ENCODE measurements at regions not wholly inside any gene's neighbourhood (a gene's known extent, or its start where the extent isn't known, plus 50 kb on each side); places are given as distances from the start of the nearest gene placed in this dataset.

DNA sequence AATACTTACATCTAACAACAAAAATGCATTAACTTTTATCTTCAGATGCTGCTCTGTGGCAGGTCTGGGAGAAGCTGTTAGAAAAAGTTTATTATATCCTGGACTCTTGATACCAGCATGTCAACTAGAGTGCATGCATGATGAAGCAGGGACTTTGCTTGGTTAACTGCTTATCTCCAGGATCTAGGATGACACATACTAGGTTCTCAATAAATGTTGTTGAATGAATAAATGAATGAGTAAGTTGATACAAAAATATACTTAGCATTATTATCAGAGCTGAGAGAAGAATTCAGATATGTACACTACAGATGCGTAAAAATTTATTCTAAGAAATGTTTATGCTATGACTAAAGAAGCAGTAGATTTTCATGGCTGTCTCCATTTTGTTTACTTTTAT is 304.3 kb downstream of the LTN1 start:
- no peaks in the 10 kb centered on the region for H3K36me3 Mint-ChIP-seq
- peaks cover 0 to 3% (median 0%) of the 10 kb centered on the region in 3 donors for H3K27me3 Mint-ChIP-seq (ENCODE audit: low read depth in 3 of 3)
- H3K27ac Mint-ChIP-seq = no peak overlapping the region
- no peaks in the 10 kb centered on the region for H3K79me2 ChIP-seq (ENCODE audit: insufficient read depth, low read length)
- no peaks in the 10 kb centered on the region for H3K9me3 ChIP-seq (replicated peaks in 1 of 2; ENCODE audit: control insufficient read depth in 1 of 2, insufficient read depth in 1 of 2, low read length in 2 of 2)
- H3K4me2 ChIP-seq (replicated peaks; ENCODE audit: extremely low read depth, low read length, poor library complexity, severe bottlenecking) = no peak overlapping the region
- no CpG with 5 or more reads among the region's 1 CpG for WGBS (ENCODE audit: insufficient coverage)
- no peak overlapping the region for H3K4me3 ChIP-seq (replicated peaks in 1 of 3; ENCODE audit: low read depth in 2 of 3, low read length in 3 of 3)
- H4K20me1 ChIP-seq (ENCODE audit: insufficient read depth, low read length) = no peaks in the 10 kb centered on the region
- H3K4me3 Mint-ChIP-seq = no peak overlapping the region
- intact Hi-C loops (cut with micrococcal nuclease) = no loop called here
- TF ChIP-seq, protein P1, sequence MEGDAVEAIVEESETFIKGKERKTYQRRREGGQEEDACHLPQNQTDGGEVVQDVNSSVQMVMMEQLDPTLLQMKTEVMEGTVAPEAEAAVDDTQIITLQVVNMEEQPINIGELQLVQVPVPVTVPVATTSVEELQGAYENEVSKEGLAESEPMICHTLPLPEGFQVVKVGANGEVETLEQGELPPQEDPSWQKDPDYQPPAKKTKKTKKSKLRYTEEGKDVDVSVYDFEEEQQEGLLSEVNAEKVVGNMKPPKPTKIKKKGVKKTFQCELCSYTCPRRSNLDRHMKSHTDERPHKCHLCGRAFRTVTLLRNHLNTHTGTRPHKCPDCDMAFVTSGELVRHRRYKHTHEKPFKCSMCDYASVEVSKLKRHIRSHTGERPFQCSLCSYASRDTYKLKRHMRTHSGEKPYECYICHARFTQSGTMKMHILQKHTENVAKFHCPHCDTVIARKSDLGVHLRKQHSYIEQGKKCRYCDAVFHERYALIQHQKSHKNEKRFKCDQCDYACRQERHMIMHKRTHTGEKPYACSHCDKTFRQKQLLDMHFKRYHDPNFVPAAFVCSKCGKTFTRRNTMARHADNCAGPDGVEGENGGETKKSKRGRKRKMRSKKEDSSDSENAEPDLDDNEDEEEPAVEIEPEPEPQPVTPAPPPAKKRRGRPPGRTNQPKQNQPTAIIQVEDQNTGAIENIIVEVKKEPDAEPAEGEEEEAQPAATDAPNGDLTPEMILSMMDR (IDR thresholded peaks at IDR 0.05) = no peak
- H3K4me1 Mint-ChIP-seq = no peaks in the 10 kb centered on the region
- no peak overlapping the region for H3K9ac ChIP-seq (ENCODE audit: insufficient read depth, low read length, poor library complexity, severe bottlenecking)
- H3K4me1 ChIP-seq (ENCODE audit: control insufficient read depth in 1 of 2, insufficient read depth in 2 of 2, low read length in 2 of 2) = no peaks in the 10 kb centered on the region
- H3K27ac ChIP-seq (ENCODE audit: low read depth in 1 of 2, low read length in 2 of 2) = no peak overlapping the region
- no peak overlapping the region for H2AFZ ChIP-seq (ENCODE audit: insufficient read depth, low read depth, low read length, poor library complexity, severe bottlenecking)
- no peaks in the 10 kb centered on the region for H3K36me3 ChIP-seq (replicated peaks in 1 of 2; ENCODE audit: control insufficient read depth in 1 of 2, insufficient read depth in 2 of 2, low read length in 2 of 2)
- no peaks in the 10 kb centered on the region for H3K27me3 ChIP-seq (ENCODE audit: control insufficient read depth in 2 of 2, insufficient read depth in 2 of 2, low read length in 2 of 2)
- DNase-seq = no peak
- no peaks in the 10 kb centered on the region for H3K9me3 Mint-ChIP-seq

DNA sequence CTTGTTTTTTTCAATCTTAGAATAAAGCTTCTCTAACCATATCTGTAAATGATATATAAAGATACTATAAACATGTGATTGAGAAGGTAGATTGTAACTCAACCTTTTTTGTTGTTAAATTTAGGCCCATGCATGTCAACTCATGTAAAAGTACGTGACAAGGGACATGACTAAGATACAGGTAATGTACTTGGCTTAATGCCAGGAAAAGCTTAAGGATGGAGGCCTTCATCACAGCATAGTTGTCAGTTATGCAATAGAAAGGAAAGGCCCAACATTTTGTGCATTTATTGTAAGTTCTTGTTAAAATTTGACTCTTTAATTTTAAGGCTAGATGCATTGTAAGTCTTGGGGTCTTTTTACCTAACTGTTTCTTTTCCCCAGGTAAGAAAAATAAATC is 305.1 kb downstream of the LTN1 start:
- no peak overlapping the region for H3K27ac ChIP-seq (ENCODE audit: low read depth in 1 of 2, low read length in 2 of 2)
- H3K9ac ChIP-seq (ENCODE audit: insufficient read depth, low read length, poor library complexity, severe bottlenecking) = no peak overlapping the region
- no peak overlapping the region for H2AFZ ChIP-seq (ENCODE audit: insufficient read depth, low read depth, low read length, poor library complexity, severe bottlenecking)
- no peaks in the 10 kb centered on the region for H4K20me1 ChIP-seq (ENCODE audit: insufficient read depth, low read length)
- no peaks in the 10 kb centered on the region for H3K79me2 ChIP-seq (ENCODE audit: insufficient read depth, low read length)
- Mint-ChIP-seq H3K9me3 (no peaks in the 10 kb centered on the region), H3K36me3 (no peaks in the 10 kb centered on the region), H3K27me3 (ENCODE audit: low read depth in 3 of 3) (peaks cover 0 to 3% (median 0%) of the 10 kb centered on the region in 3 donors), H3K4me1 (no peaks in the 10 kb centered on the region), H3K4me3 (no peak overlapping the region), H3K27ac (no peak overlapping the region)
- intact Hi-C loops (cut with micrococcal nuclease) = no loop called here
- H3K4me3 ChIP-seq (replicated peaks in 1 of 3; ENCODE audit: low read depth in 2 of 3, low read length in 3 of 3) = no peak overlapping the region
- no peaks in the 10 kb centered on the region for H3K36me3 ChIP-seq (replicated peaks in 1 of 2; ENCODE audit: control insufficient read depth in 1 of 2, insufficient read depth in 2 of 2, low read length in 2 of 2)
- no peak overlapping the region for H3K4me2 ChIP-seq (replicated peaks; ENCODE audit: extremely low read depth, low read length, poor library complexity, severe bottlenecking)
- no peaks in the 10 kb centered on the region for H3K4me1 ChIP-seq (ENCODE audit: control insufficient read depth in 1 of 2, insufficient read depth in 2 of 2, low read length in 2 of 2)
- H3K9me3 ChIP-seq (replicated peaks in 1 of 2; ENCODE audit: control insufficient read depth in 1 of 2, insufficient read depth in 1 of 2, low read length in 2 of 2) = no peaks in the 10 kb centered on the region
- no peaks in the 10 kb centered on the region for H3K27me3 ChIP-seq (ENCODE audit: control insufficient read depth in 2 of 2, insufficient read depth in 2 of 2, low read length in 2 of 2)
- no peak for DNase-seq
- 75% methylated on average over 1 of the region's 1 CpG for WGBS (ENCODE audit: insufficient coverage)
- TF ChIP-seq, protein P1 (IDR thresholded peaks at IDR 0.05) = no peak
